CD4-positive, alpha-beta memory T cell (primary cell): ENCODE measurements at regions not wholly inside any gene's neighbourhood (a gene's known extent, or its start where the extent isn't known, plus 50 kb on each side); places are given as distances from the start of the nearest gene placed in this dataset.

Experiments
- CTCF ChIA-PET: fragments of 350-600 bp; sonication (Branson Sonifier 250); formaldehyde crosslinking; loops from one replicate; lab custom pipeline; 2021; ENCODE audit warnings: inconsistent platforms; ENCODE audit not compliant: partially characterized antibody; lab: Charles Lee
- POLR2A ChIA-PET: fragments of 350-600 bp; sonication (Branson Sonifier 250); formaldehyde crosslinking; loops from one replicate; lab custom pipeline; 2021; ENCODE audit not compliant: partially characterized antibody; lab: Charles Lee
- DNase-seq, 5 donors: peaks; one replicate each; pipeline versions ENCODE4 v3.0.0 to v3.0.0-alpha.2; 2020 to 2022; ENCODE audit warnings: mixed read lengths in 1 of 5
- H3K27ac ChIP-seq: one replicate; pipeline ENCODE4 v1.7.0; 2013; ENCODE audit warnings: low read depth, low read length
- H3K27me3 ChIP-seq: 2 replicates; pipeline ENCODE4 v1.7.0; 2013; ENCODE audit warnings: mild to moderate bottlenecking, low read length, moderate library complexity; ENCODE audit not compliant: insufficient read depth
- H3K36me3 ChIP-seq: 2 replicates; pipeline ENCODE4 v1.7.0; 2013; ENCODE audit warnings: mild to moderate bottlenecking, low read length, moderate library complexity; ENCODE audit not compliant: insufficient read depth
- H3K4me1 ChIP-seq: 2 replicates; pipeline ENCODE4 v1.7.0; 2013; ENCODE audit warnings: mild to moderate bottlenecking, low read length, moderate library complexity; ENCODE audit not compliant: insufficient read depth
- H3K4me3 ChIP-seq, 2 donors: one replicate each; pipeline ENCODE4 v1.7.0; 2013; ENCODE audit warnings: low read length in 2 of 2, mild to moderate bottlenecking in 1 of 2
- H3K9me3 ChIP-seq, 2 donors: one replicate each; pipeline ENCODE4 v1.7.0; 2013; ENCODE audit warnings: low read length in 2 of 2, control low read depth in 1 of 2; ENCODE audit not compliant: control insufficient read depth in 1 of 2
- H3K27ac Mint-ChIP-seq, 7 donors: one replicate each; pipeline ENCODE4 v1.8.0; 2020 to 2021; ENCODE audit warnings: mixed read lengths in 7 of 7, mild to moderate bottlenecking in 6 of 7, inconsistent platforms in 3 of 7, moderate library complexity in 3 of 7
- H3K27me3 Mint-ChIP-seq, 2 donors: one replicate each; pipeline ENCODE4 v1.8.0; 2020 to 2021; ENCODE audit warnings: mixed read lengths in 2 of 2
- H3K36me3 Mint-ChIP-seq, 2 donors: one replicate each; pipeline ENCODE4 v1.8.0; 2020 to 2021; ENCODE audit warnings: mixed read lengths in 2 of 2, inconsistent platforms in 1 of 2, mild to moderate bottlenecking in 1 of 2
- H3K4me1 Mint-ChIP-seq, 4 donors: one replicate each; pipeline ENCODE4 v1.8.0; 2020 to 2021; ENCODE audit warnings: mixed read lengths in 4 of 4, mild to moderate bottlenecking in 1 of 4
- H3K4me3 Mint-ChIP-seq, 8 donors: one replicate each; pipeline ENCODE4 v1.8.0; 2020 to 2021; ENCODE audit warnings: mixed read lengths in 8 of 8, mild to moderate bottlenecking in 7 of 8, moderate library complexity in 6 of 8, inconsistent platforms in 3 of 8
- H3K9me3 Mint-ChIP-seq, 8 donors: one replicate each; pipeline ENCODE4 v1.8.0; 2020 to 2021; ENCODE audit warnings: mixed read lengths in 8 of 8, mild to moderate bottlenecking in 5 of 8, inconsistent platforms in 3 of 8, moderate library complexity in 1 of 8
- intact Hi-C: fragments of 100-400 bp; cut with micrococcal nuclease; formaldehyde crosslinking; loops from one replicate; pipeline ENCODE4 v1.15.1; 2023

GRCh38 chr6:156471000-156471399, 306.2 kb upstream of the ARID1B start:
- no peaks in the 10 kb centered on the region for H3K9me3 ChIP-seq
- no peaks in the 10 kb centered on the region for H3K36me3 ChIP-seq
- no peaks in the 10 kb centered on the region for H3K27me3 ChIP-seq
- intact Hi-C loops, result no loop called here
- no peak overlapping the region for H3K4me3 Mint-ChIP-seq
- ChIA-PET CTCF (no interaction called here), POLR2A (no interaction called here)
- DNase-seq, result no peak
- no peak overlapping the region for H3K27ac Mint-ChIP-seq
- no peaks in the 10 kb centered on the region for H3K4me1 ChIP-seq
- no peak overlapping the region for H3K27ac ChIP-seq
- peaks cover 1 to 4% of the 10 kb centered on the region in 2 donors for H3K27me3 Mint-ChIP-seq
- peaks cover 5 to 8% (median 6%) of the 10 kb centered on the region in 4 donors for H3K4me1 Mint-ChIP-seq
- H3K9me3 Mint-ChIP-seq, result peaks cover 0 to 12% (median 4%) of the 10 kb centered on the region in 8 donors
- no peak overlapping the region for H3K4me3 ChIP-seq
- H3K36me3 Mint-ChIP-seq, result no peaks in the 10 kb centered on the region

- H3K27ac ChIP-seq, result no peak overlapping the region
- no peak for DNase-seq
- H3K27me3 ChIP-seq, result no peaks in the 10 kb centered on the region
- no peaks in the 10 kb centered on the region for H3K4me1 ChIP-seq
- no peaks in the 10 kb centered on the region for H3K36me3 Mint-ChIP-seq
- peaks cover 10 to 15% of the 10 kb centered on the region in 2 donors for H3K27me3 Mint-ChIP-seq
- intact Hi-C loops, result no loop called here
- ChIA-PET CTCF (interaction anchor here (0.6 kb wide), 1 partner anchor 13 kb away, joined by 3 read pairs; no protein-coding TSS in a partner anchor), POLR2A (no interaction called here)
- H3K9me3 ChIP-seq, result no peaks in the 10 kb centered on the region
- no peak overlapping the region for H3K27ac Mint-ChIP-seq
- H3K4me3 Mint-ChIP-seq, result no peak overlapping the region
- H3K9me3 Mint-ChIP-seq, result peaks cover 0 to 5% (median 3%) of the 10 kb centered on the region in 8 donors
- peaks cover 0 to 6% (median 3%) of the 10 kb centered on the region in 4 donors for H3K4me1 Mint-ChIP-seq
- H3K4me3 ChIP-seq, result no peak overlapping the region
- no peaks in the 10 kb centered on the region for H3K36me3 ChIP-seq
Measured at GRCh38 chr6:156464100-156464878, 312.9 kb upstream of the ARID1B start.

DNA sequence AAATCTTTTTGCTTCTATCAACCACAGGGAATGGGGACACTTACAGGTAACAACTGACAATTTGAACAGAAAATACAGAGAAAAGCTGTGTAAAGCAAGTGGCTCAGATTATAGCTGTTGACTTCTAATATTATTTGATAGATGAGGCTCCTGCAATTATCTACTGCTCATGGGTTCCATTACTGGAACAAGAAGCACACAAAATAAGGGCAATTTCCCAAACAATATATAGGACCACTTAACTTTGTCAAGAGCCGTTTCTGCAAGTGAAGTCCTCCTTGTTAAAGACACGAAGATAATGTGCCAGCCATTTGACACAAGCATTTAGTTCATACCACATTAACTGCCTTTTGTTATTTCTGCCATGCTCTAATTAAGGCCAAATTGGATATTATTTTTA, 315.5 kb upstream of the ARID1B start:
- Histone ChIP-seq H3K9me3 (no peaks in the 10 kb centered on the region), H3K27me3 (no peaks in the 10 kb centered on the region), H3K27ac (no peak overlapping the region), H3K4me1 (no peaks in the 10 kb centered on the region), H3K4me3 (no peak overlapping the region), H3K36me3 (no peaks in the 10 kb centered on the region)
- ChIA-PET CTCF (no interaction called here), POLR2A (no interaction called here)
- intact Hi-C loops, result no loop called here
- Mint-ChIP-seq H3K27me3 (peaks cover 9 to 11% of the 10 kb centered on the region in 2 donors), H3K4me3 (no peak overlapping the region), H3K27ac (no peak overlapping the region), H3K4me1 (peaks cover 0 to 6% (median 3%) of the 10 kb centered on the region in 4 donors), H3K9me3 (peaks cover 0 to 2% (median 0%) of the 10 kb centered on the region in 8 donors), H3K36me3 (no peaks in the 10 kb centered on the region)
- no peak for DNase-seq

DNA sequence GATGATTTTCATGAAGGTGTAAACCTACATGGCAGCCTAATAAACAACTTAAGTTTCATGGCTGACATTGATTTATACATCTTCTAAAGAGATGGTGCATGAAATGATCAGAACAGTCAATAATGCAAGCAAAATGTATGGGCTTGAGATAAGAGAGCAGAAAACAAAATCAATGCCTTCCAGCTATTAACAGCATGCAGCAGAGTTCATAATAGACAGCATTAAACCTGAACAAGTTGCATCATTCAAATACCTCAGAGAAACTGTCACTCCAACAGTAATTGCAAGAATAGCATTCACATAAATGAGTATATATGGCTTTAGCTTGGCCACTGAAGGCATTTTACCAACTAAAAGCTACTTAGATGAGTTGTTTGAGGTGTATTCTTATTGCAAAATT, 319.6 kb upstream of the ARID1B start:
- no peak for DNase-seq
- Histone ChIP-seq H3K9me3 (no peaks in the 10 kb centered on the region), H3K4me3 (no peak overlapping the region), H3K27me3 (no peaks in the 10 kb centered on the region), H3K4me1 (no peaks in the 10 kb centered on the region), H3K27ac (no peak overlapping the region), H3K36me3 (no peaks in the 10 kb centered on the region)
- Mint-ChIP-seq H3K9me3 (peaks cover 0 to 2% (median under 1%) of the 10 kb centered on the region in 8 donors), H3K27me3 (peaks cover 2 to 3% of the 10 kb centered on the region in 2 donors), H3K4me1 (no peaks in the 10 kb centered on the region), H3K27ac (no peak overlapping the region), H3K4me3 (no peak overlapping the region), H3K36me3 (no peaks in the 10 kb centered on the region)
- CTCF ChIA-PET, result no interaction called here
- intact Hi-C loops, result no loop called here
- POLR2A ChIA-PET, result no interaction called here

- H3K36me3 ChIP-seq, result no peaks in the 10 kb centered on the region
- H3K27me3 ChIP-seq, result no peaks in the 10 kb centered on the region
- H3K27ac ChIP-seq, result no peak overlapping the region
- Mint-ChIP-seq H3K27me3 (peaks cover 0 to 3% of the 10 kb centered on the region in 2 donors), H3K9me3 (peaks cover 0 to 5% (median 0%) of the 10 kb centered on the region in 8 donors), H3K36me3 (no peaks in the 10 kb centered on the region), H3K27ac (no peak overlapping the region), H3K4me3 (no peak overlapping the region), H3K4me1 (no peaks in the 10 kb centered on the region)
- ChIA-PET POLR2A (no interaction called here), CTCF (no interaction called here)
- intact Hi-C loops, result no loop called here
- H3K4me1 ChIP-seq, result no peaks in the 10 kb centered on the region
- no peak overlapping the region for H3K4me3 ChIP-seq
- DNase-seq, result no peak
- H3K9me3 ChIP-seq, result no peaks in the 10 kb centered on the region
Measured at GRCh38 chr6:156455847-156456246, 321.3 kb upstream of the ARID1B start.

GRCh38 chr6:156454867-156455266, 322.3 kb upstream of the ARID1B start:
- Mint-ChIP-seq H3K4me1 (no peaks in the 10 kb centered on the region), H3K27ac (no peak overlapping the region)
- intact Hi-C loops, result no loop called here

GRCh38 chr6:156451726-156452125, 325.5 kb upstream of the ARID1B start:
- Mint-ChIP-seq H3K27ac (no peak overlapping the region), H3K36me3 (no peaks in the 10 kb centered on the region), H3K4me3 (no peak overlapping the region), H3K4me1 (no peaks in the 10 kb centered on the region), H3K27me3 (peaks cover 0 to 1% of the 10 kb centered on the region in 2 donors), H3K9me3 (peaks cover 0 to 5% (median 0%) of the 10 kb centered on the region in 8 donors)
- ChIA-PET POLR2A (no interaction called here), CTCF (no interaction called here)
- no peak overlapping the region for H3K4me3 ChIP-seq
- no peaks in the 10 kb centered on the region for H3K9me3 ChIP-seq
- H3K4me1 ChIP-seq, result no peaks in the 10 kb centered on the region
- intact Hi-C loops, result no loop called here
- H3K27me3 ChIP-seq, result no peaks in the 10 kb centered on the region
- H3K36me3 ChIP-seq, result no peaks in the 10 kb centered on the region
- DNase-seq, result no peak
- H3K27ac ChIP-seq, result no peak overlapping the region

More at GRCh38 chr6:156454867-156455266, 322.3 kb upstream of the ARID1B start:
- Histone ChIP-seq H3K36me3 (no peaks in the 10 kb centered on the region), H3K27ac (no peak overlapping the region), H3K4me1 (no peaks in the 10 kb centered on the region), H3K27me3 (no peaks in the 10 kb centered on the region), H3K9me3 (no peaks in the 10 kb centered on the region), H3K4me3 (no peak overlapping the region)
- no peaks in the 10 kb centered on the region for H3K36me3 Mint-ChIP-seq
- ChIA-PET POLR2A (no interaction called here), CTCF (no interaction called here)
- no peak for DNase-seq
- peaks cover 0 to 5% (median 0%) of the 10 kb centered on the region in 8 donors for H3K9me3 Mint-ChIP-seq
- no peak overlapping the region for H3K4me3 Mint-ChIP-seq
- peaks cover 0 to 1% of the 10 kb centered on the region in 2 donors for H3K27me3 Mint-ChIP-seq
